Activated T-cell treated with anti-CD3 and anti-CD28 coated beads, Interleukin-2, amount 50 U/mL, for 1 hour (primary cell): ENCODE measurements at regions not wholly inside any gene's neighbourhood (a gene's known extent, or its start where the extent isn't known, plus 50 kb on each side); places are given as distances from the start of the nearest gene placed in this dataset.
"Not testable (repeated sequence)": the region's sequence is repeated elsewhere in the genome, so short reads cannot be mapped to it uniquely, and the experiment has no call there.

Experiments
- DNase-seq: peaks from one replicate; pipeline ENCODE4 v3.0.0-alpha.2; 2020

DNA sequence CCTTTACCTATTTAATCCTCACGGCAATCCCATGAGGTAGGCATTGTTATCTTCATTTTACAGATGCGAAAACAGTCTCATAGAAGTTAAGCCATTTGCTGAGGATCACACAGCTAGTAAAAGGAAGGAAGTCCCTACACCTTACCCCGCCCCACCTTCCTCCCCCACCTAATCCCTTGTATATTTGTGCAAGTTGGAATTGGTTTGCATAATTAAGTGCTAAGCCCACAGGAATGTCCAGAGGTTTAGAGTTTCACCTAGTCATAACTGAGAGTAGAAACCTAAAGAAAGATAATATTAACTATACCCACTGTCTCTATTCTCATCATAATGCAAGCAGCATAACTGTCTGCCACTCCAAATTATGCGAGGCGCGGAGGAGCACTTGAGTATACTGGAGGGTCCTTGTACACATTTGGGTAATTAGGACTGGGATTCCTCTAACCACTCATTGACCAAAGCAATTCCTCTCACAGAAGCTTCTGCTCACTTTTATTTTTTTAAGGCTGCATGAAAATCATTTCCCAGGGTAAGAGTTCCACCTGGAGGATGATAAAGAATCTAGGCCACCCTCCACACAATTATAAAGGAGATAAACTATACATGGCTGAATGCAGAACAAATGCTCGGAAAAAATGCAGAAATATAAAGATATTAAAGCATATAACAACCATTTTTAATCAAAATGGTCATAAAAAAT is 199.9 kb downstream of the FAM181B start:
- no peak for DNase-seq

GRCh38 chr11:82529936-82530335 is 203.7 kb downstream of the FAM181B start:
- no peak for DNase-seq

DNA sequence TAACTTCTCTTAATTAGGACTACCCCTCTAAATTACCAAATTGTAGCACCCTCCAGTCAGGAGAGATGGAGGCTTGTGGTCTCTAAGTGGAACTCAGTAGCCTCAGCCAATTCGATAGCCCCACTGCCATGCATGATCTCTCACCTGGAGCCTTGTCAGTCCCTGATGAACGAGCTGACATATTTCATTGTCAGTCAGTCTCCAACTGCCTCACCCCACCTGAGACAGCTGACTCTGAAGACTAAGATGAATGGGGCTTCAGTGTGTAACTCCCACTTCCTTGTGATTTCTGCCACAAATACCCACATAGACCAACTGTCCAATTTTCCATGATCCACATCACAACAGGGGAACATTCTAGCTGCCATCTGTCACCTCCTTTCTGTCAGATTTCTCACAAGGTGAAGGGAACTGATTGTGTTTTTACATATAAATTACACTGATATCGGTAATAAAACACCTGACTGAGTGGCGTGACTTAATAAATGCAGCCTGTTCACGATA is 206.5 kb downstream of the FAM181B start:
- no peak for DNase-seq

GRCh38 chr11:82523141-82523540 is 210.5 kb downstream of the FAM181B start:
- no peak for DNase-seq

DNA sequence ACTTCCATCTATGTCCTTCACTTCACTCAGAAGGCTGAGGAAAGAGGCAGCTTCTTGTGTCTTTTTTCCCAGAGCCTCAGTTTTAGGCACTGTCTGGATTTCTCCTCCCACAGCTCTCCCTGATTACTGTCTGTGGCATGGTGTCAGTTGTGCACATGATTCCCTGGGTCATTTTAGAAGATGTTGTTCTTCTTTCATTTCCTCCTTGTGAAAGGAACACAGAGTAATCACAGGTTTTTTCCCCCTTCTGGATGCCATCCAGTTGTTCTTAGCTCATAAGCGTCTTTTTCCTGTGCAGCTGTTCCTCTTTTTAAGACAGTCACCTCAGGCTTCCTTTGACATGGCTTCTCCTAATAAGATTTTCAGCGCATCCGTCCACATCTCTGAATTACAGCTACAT is 212.2 kb downstream of the FAM181B start:
- no peak for DNase-seq

GRCh38 chr11:82507288-82507687 is 226.4 kb downstream of the FAM181B start:
- no peak for DNase-seq

- no peak for DNase-seq
Measured at GRCh38 chr11:82505379-82505778, 228.3 kb downstream of the FAM181B start.

DNA sequence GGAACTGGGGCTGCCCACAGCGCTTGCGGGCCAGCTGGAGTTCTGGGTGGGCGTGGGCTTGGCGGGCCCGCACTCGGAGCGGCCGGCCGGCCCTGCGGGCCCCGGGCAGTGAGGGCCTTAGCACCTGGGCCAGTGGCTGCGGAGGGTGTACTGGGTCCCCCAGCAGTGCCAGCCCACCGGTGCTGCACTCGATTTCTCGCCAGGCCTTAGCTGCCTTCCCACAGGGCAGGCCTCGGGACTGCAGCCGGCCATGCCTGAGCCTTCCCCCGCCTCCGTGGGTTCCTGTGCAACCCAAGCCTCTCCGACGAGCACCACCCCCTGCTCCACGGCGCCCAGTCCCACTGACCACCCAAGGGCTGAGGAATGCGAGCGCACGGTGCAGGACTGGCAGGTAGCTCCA is 232.5 kb downstream of the FAM181B start:
- DNase-seq = not testable (repeated sequence)

- no peak for DNase-seq
Measured at GRCh38 chr11:82494988-82495432, 238.7 kb downstream of the FAM181B start.

DNA sequence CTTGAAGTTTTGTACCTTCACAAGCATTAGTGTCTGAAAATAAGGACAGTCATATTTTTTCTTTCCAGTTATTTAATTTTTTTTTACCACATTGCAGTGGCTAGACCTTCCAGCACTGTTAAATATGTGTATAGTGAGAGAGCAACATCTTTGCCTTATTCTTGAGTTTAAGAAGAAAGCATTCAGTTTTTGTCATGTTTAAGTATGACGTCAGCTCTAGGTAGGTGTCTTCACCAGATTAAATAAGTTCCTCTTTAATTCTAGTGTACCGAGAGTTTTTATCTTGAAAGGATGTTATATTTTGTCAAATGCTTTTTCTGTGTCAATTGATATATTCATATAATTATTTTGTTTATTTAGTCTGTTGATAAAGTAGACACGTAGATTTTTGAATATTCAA is 258.8 kb downstream of the FAM181B start:
- DNase-seq = no peak

DNA sequence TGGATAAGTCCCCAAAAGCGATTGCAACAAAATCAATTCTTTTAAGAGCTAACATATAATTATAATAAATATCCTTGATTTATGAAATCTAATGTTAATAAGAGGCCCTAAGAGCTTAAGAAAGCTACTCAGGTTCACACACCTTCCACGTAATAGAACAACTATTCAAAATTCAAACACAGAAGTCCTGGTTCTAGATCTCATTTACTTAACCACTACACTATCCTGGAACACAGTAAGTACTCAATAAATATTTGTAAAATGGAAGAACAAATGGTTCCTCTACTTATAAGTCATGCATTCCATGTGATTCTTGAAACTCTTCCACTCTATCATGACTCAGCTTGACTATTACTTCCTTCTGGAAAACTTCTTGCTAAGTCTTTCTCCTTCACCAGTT is 268.2 kb downstream of the FAM181B start:
- DNase-seq = no peak

GRCh38 chr11:82462608-82463242 is 270.9 kb downstream of the FAM181B start:
- DNase-seq = no peak

DNA sequence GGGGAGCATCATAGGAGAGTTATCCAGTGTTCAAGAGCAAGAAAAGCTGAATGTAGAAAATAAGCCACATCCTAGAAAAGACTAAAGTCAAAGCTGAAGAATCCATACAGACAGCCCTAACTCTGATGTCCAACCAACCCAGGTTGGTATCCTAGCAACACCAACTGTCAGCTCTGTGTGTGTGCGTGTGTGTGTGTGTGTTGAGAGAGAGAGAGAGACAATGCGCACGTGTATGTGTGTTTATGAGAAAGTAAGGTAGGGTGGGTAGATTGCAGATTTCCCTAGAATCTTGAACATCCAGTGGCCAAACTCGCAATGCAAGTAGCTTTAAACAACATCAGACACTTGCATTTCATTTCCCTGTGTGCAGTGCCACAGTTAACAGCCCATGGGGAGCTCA is 274.9 kb downstream of the FAM181B start:
- no peak for DNase-seq

GRCh38 chr11:82458147-82458546 is 275.5 kb downstream of the FAM181B start:
- no peak for DNase-seq

DNA sequence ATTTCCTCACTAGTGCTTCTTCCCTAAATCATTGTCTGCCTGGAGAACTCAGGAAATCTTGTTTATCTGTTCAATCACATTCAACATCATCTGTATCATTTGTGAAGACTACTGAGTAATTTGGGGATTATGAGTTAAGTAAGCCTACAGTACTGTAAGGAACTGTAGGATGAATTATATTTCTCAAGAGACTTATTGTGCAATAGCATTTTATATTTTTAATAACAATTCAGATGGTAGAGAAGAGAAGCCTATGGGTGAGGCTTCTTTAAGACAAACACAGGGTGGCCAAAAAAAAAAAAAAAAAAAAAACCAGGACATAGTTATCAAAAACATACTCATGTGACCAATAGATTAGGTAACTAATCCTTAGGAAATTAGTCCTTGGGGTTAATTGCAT is 282.7 kb downstream of the FAM181B start:
- DNase-seq = no peak

DNA sequence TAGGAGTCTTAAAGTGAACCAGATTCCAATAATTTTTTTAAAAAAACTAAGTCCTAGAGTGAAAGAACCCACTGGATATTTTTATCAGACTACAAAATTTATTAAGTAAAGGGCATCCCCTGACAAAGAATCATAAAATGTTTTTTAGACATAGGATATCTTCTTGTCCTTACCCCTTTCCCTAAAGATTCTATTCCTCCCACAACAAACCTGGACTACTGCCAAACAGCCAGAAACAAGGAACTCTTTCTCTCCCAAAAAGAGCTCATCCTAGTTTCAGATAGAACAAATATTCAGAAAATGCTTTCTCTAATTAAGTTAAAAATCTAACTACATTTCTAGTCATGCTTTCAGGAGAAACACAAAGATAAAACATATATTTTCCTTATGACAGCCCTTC is 327.1 kb downstream of the FAM181B start:
- DNase-seq = no peak

DNA sequence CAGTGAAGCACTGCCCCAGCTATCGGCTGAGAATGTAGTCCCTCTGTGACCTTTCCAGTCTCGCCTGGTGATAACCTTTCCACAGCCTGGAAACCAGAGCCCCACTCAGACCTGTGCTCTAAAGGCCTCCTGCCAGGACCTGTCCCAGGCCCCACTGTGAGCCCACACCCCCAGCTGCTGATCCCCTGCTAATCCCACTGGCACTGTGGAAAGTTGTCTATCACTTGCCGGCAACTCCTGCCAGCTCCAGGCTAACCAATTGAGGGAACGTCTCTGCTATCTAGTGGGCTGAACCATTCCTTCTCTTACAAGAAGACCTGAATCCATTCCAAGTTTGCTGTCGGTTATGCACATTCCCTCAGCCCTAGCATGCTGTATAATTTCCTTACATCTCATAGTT is 328.2 kb downstream of the FAM181B start:
- no peak for DNase-seq

DNA sequence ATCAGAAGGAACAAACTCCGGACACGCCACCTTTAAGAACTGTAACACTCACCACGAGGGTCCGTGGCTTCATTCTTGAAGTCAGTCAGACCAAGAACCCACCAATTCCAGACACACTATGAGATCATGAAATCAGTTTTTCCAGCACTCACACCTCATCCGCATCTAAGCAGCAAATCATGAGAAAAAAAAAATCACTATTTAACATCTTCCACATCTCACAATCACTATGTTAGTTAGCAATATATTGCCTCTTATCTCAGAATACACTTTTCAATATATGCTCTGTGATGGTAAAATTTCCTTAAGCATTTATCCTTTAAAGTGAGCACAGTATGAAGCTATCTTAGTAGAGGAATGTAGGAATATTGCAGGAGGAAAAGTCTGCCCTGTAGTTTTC is 328.7 kb downstream of the FAM181B start:
- DNase-seq = no peak

DNA sequence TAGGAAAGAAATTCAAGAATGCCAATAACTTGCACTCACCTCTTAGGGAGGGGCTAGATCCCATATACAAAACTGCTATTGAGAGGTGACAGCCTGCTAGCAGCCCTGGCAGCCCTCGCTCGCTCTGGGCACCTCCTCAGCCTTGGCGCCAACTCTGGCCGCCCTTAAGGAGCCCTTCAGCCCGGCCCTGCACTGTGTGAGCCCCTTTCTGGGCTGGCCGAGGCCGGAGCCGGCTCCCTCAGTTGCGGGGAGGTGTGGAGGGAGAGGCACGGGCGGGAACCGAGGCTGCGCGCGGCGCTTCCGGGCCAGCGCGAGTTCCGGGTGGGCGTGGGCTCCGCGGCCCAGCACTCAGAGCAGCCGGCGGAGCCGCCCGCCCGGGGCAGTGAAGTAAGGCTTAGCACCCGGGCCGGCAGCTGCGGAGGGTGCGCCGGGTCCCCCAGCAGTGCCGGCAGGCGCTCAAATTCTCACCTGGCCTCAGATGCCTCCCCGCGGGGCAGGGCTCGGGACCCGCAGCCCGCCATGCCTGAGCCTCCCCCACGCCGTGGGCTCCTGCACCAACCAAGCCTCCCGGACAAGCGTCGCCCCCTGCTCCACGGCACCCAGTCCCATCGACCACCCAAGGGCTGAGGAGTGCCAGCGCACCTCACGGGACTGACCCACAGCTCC is 329.9 kb downstream of the FAM181B start:
- DNase-seq = no peak

DNA sequence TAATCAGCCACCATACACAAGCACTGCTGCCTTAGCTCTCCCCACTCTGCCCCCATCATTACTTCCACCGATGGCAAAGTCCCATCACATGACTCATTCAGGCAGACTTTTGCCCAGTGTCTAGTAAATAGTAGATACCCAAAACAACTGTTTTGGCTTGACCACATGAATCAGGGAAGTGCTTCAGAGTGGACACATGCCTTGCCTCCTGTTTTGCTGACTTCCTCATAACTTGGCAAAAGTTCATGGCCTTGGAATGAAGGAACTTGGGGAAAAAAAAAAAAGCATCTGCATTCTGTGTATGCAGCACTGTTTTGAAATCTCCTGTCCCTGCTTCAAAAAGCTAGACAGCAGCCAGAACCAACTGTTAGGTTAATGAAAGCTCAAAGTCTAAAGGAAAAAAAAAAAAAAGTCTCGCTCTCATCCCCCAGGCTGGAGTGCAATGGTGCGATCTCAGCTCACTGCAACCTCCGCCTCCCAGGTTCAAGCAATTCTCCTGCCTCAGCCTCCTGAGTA is 335.3 kb downstream of the FAM181B start:
- DNase-seq = no peak

GRCh38 chr11:82396639-82397038 is 337.0 kb downstream of the FAM181B start:
- DNase-seq = not testable (repeated sequence)

- no peak for DNase-seq
Measured at GRCh38 chr11:82384308-82384707, 349.4 kb downstream of the FAM181B start.

DNA sequence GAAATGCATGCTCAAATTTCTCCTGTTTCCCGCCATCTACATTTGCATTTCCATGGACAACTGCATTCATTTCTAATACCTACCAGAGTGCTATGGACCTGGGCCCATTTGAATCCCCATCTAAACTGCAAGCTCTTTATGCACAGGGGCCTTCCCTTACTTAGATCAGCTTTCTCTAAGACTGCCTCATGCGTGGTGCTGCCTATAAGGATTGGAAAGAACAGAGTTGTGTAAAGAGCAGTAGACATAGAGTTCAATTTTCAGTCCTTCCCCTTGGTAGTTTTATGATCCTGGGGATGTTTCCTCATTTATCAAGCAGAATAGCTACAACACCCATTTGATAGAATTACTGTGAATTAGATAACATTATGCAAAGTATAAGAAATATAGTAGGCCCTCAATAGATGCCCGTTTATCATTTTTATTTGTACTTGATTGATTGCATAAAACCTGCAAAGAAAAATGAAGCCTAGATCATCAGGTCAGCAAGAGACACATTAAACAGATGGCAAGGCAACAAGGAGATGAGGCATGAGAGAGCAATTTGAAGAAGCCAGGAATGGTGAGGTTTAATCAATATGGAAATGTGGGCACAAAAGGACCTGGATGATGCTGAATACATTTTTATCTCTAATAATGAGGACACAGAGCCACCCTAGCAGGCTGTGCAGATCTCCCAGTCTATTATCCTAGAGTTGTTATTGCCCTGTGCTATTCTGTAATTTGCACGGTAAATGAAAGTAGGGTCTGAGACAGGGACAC is 359.7 kb downstream of the FAM181B start:
- no peak for DNase-seq
